ENCODE measurements at regions not wholly inside any gene's neighbourhood (a gene's known extent, or its start where the extent isn't known, plus 50 kb on each side); places are given as distances from the start of the nearest gene placed in this dataset.

GRCh38 chr1:229138058-229138457 is 132.9 kb upstream of the RAB4A start:
- TF ChIP-seq POLR2AphosphoS5 (IDR thresholded peaks at IDR 0.05; ENCODE audit: low read depth, low read length) (no peak), POLR2A (IDR thresholded peaks at IDR 0.05; ENCODE audit: low read depth, low read length) (no peak), TAF1 (IDR thresholded peaks at IDR 0.05; ENCODE audit: low read depth, low read length) (no peak), SPI1 (IDR thresholded peaks at IDR 0.05; ENCODE audit: low read depth, low read length) (no peak), POU2F2 (IDR thresholded peaks at IDR 0.05; ENCODE audit: low read depth, low read length) (no peak), PAX5 (IDR thresholded peaks at IDR 0.05; ENCODE audit: insufficient read depth, low read length, severe bottlenecking) (no peak)

Measured in GM12891 (cell line).